HEK293 (cell line): ENCODE measurements at regions not wholly inside any gene's neighbourhood (a gene's known extent, or its start where the extent isn't known, plus 50 kb on each side); places are given as distances from the start of the nearest gene placed in this dataset.

Experiments
- ZNF133 ChIP-seq: fragments of 450-650 bp; formaldehyde crosslinking; IDR thresholded peaks from 2 replicates; pipeline ENCODE4 v1.5.1; 2016; ENCODE audit warnings: missing biosample characterization, missing genetic modification characterization
- ZNF416 ChIP-seq: fragments of 450-650 bp; formaldehyde crosslinking; IDR thresholded peaks from 2 replicates; pipeline ENCODE4 v1.5.1; 2016; ENCODE audit warnings: missing biosample characterization, missing genetic modification characterization
- ZNF664 ChIP-seq: fragments of 450-650 bp; formaldehyde crosslinking; IDR thresholded peaks from 2 replicates; pipeline ENCODE4 v1.5.1; 2016; ENCODE audit warnings: missing biosample characterization, missing genetic modification characterization
- TF ChIP-seq, protein P1 (sequence below): fragments of 450-650 bp; formaldehyde crosslinking; IDR thresholded peaks from 2 replicates; pipeline ENCODE4 v1.5.1; 2016; ENCODE audit warnings: missing biosample characterization, missing genetic modification characterization

GRCh38 chr11:112616327-112617097, 344.7 kb upstream of the NCAM1 start:
- TF ChIP-seq, protein P1, sequence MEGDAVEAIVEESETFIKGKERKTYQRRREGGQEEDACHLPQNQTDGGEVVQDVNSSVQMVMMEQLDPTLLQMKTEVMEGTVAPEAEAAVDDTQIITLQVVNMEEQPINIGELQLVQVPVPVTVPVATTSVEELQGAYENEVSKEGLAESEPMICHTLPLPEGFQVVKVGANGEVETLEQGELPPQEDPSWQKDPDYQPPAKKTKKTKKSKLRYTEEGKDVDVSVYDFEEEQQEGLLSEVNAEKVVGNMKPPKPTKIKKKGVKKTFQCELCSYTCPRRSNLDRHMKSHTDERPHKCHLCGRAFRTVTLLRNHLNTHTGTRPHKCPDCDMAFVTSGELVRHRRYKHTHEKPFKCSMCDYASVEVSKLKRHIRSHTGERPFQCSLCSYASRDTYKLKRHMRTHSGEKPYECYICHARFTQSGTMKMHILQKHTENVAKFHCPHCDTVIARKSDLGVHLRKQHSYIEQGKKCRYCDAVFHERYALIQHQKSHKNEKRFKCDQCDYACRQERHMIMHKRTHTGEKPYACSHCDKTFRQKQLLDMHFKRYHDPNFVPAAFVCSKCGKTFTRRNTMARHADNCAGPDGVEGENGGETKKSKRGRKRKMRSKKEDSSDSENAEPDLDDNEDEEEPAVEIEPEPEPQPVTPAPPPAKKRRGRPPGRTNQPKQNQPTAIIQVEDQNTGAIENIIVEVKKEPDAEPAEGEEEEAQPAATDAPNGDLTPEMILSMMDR = no peak
- TF ChIP-seq ZNF416 (tag by site-specific recombination) = no peak
- TF ChIP-seq ZNF664 (tag by site-specific recombination) = no peak
- no peak for TF ChIP-seq ZNF133 (tag by site-specific recombination)
